ENCODE measurements at regions not wholly inside any gene's neighbourhood (a gene's known extent, or its start where the extent isn't known, plus 50 kb on each side); places are given as distances from the start of the nearest gene placed in this dataset.
"Not testable (repeated sequence)": the region's sequence is repeated elsewhere in the genome, so short reads cannot be mapped to it uniquely, and the experiment has no call there.

- no peaks in the 10 kb centered on the region for H3K79me2 ChIP-seq (ENCODE audit: low read length)
- H3K27ac ChIP-seq (ENCODE audit: low read length) = no peak overlapping the region
- H3K9me2 ChIP-seq (replicated peaks; ENCODE audit: insufficient read depth, low read length) = no peaks in the 10 kb centered on the region
- no peaks in the 10 kb centered on the region for H3K9me3 ChIP-seq (ENCODE audit: low read length)
- no peaks in the 10 kb centered on the region for H3K36me3 ChIP-seq (ENCODE audit: insufficient read depth, low read length)
- H3K9ac ChIP-seq (ENCODE audit: low read length) = no peak overlapping the region
- no peak overlapping the region for H2AFZ ChIP-seq (ENCODE audit: low read length)
- no peaks in the 10 kb centered on the region for H3K27me3 ChIP-seq (ENCODE audit: low read length)
- no peaks in the 10 kb centered on the region for H3K4me1 ChIP-seq (ENCODE audit: low read length)
- H3K4me2 ChIP-seq (ENCODE audit: low read depth, low read length, poor library complexity, severe bottlenecking) = no peak overlapping the region
- DNase-seq = no peak
- no peaks in the 10 kb centered on the region for H4K20me1 ChIP-seq (ENCODE audit: insufficient read depth, low read depth, low read length)
- no peak overlapping the region for H3K4me3 ChIP-seq (ENCODE audit: low read length)
These were observed 50.9 kb upstream of the WARS2 start for GRCh38 chr1:119191325-119191724.

- H3K27me3 ChIP-seq (ENCODE audit: low read length) = no peaks in the 10 kb centered on the region
- no peak for DNase-seq
- H2AFZ ChIP-seq (ENCODE audit: low read length) = no peak overlapping the region
- no peak overlapping the region for H3K27ac ChIP-seq (ENCODE audit: low read length)
- no peak overlapping the region for H3K9ac ChIP-seq (ENCODE audit: low read length)
- no peak overlapping the region for H3K4me3 ChIP-seq (ENCODE audit: low read length)
- peaks cover 2% of the 10 kb centered on the region; the same call in 1 of the 2 replicates for H3K9me3 ChIP-seq (ENCODE audit: low read length)
- H3K79me2 ChIP-seq (ENCODE audit: low read length) = no peaks in the 10 kb centered on the region
- no peaks in the 10 kb centered on the region for H4K20me1 ChIP-seq (ENCODE audit: insufficient read depth, low read depth, low read length)
- no peaks in the 10 kb centered on the region; the same call in 1 of the 2 replicates for H3K9me2 ChIP-seq (replicated peaks; ENCODE audit: insufficient read depth, low read length)
- H3K4me1 ChIP-seq (ENCODE audit: low read length) = peaks cover 2% of the 10 kb centered on the region; the same call in 1 of the 2 replicates
- no peaks in the 10 kb centered on the region for H3K36me3 ChIP-seq (ENCODE audit: insufficient read depth, low read length)
- H3K4me2 ChIP-seq (ENCODE audit: low read depth, low read length, poor library complexity, severe bottlenecking) = no peak overlapping the region
These were observed 63.9 kb upstream of the WARS2 start for GRCh38 chr1:119204197-119204960.

- Histone ChIP-seq H3K4me2 (ENCODE audit: low read depth, low read length, poor library complexity, severe bottlenecking) (no peak overlapping the region), H2AFZ (ENCODE audit: low read length) (no peak overlapping the region), H3K27me3 (ENCODE audit: low read length) (no peaks in the 10 kb centered on the region), H3K36me3 (ENCODE audit: insufficient read depth, low read length) (no peaks in the 10 kb centered on the region), H3K79me2 (ENCODE audit: low read length) (no peaks in the 10 kb centered on the region), H4K20me1 (ENCODE audit: insufficient read depth, low read depth, low read length) (no peaks in the 10 kb centered on the region), H3K9me2 (replicated peaks; ENCODE audit: insufficient read depth, low read length) (no peaks in the 10 kb centered on the region; the same call in 1 of the 2 replicates), H3K9ac (ENCODE audit: low read length) (no peak overlapping the region), H3K4me1 (ENCODE audit: low read length) (peaks cover 4% of the 10 kb centered on the region), H3K27ac (ENCODE audit: low read length) (no peak overlapping the region), H3K9me3 (ENCODE audit: low read length) (no peaks in the 10 kb centered on the region), H3K4me3 (ENCODE audit: low read length) (no peak overlapping the region)
- no peak for DNase-seq
These were observed 64.5 kb upstream of the WARS2 start for GRCh38 chr1:119204961-119205357.

GRCh38 chr1:119209061-119209460 is 68.6 kb upstream of the WARS2 start:
- H3K27ac ChIP-seq (ENCODE audit: low read length) = no peak overlapping the region
- no peak for DNase-seq
- H3K36me3 ChIP-seq (ENCODE audit: insufficient read depth, low read length) = no peaks in the 10 kb centered on the region
- H2AFZ ChIP-seq (ENCODE audit: low read length) = no peak overlapping the region
- H3K9ac ChIP-seq (ENCODE audit: low read length) = no peak overlapping the region
- no peak overlapping the region for H3K4me2 ChIP-seq (ENCODE audit: low read depth, low read length, poor library complexity, severe bottlenecking)
- H3K9me2 ChIP-seq (replicated peaks; ENCODE audit: insufficient read depth, low read length) = no peaks in the 10 kb centered on the region; the same call in 1 of the 2 replicates
- H3K9me3 ChIP-seq (ENCODE audit: low read length) = no peaks in the 10 kb centered on the region
- no peaks in the 10 kb centered on the region for H4K20me1 ChIP-seq (ENCODE audit: insufficient read depth, low read depth, low read length)
- H3K27me3 ChIP-seq (ENCODE audit: low read length) = no peaks in the 10 kb centered on the region
- H3K79me2 ChIP-seq (ENCODE audit: low read length) = no peaks in the 10 kb centered on the region
- no peak overlapping the region for H3K4me3 ChIP-seq (ENCODE audit: low read length)
- peaks cover 5% of the 10 kb centered on the region for H3K4me1 ChIP-seq (ENCODE audit: low read length)

- H3K4me3 ChIP-seq (ENCODE audit: low read length) = no peak overlapping the region
- no peak overlapping the region for H3K27ac ChIP-seq (ENCODE audit: low read length)
- no peaks in the 10 kb centered on the region; the same call in 1 of the 2 replicates for H3K9me2 ChIP-seq (replicated peaks; ENCODE audit: insufficient read depth, low read length)
- no peak overlapping the region for H2AFZ ChIP-seq (ENCODE audit: low read length)
- no peaks in the 10 kb centered on the region for H3K36me3 ChIP-seq (ENCODE audit: insufficient read depth, low read length)
- H3K9me3 ChIP-seq (ENCODE audit: low read length) = no peaks in the 10 kb centered on the region
- no peak overlapping the region for H3K4me2 ChIP-seq (ENCODE audit: low read depth, low read length, poor library complexity, severe bottlenecking)
- DNase-seq = no peak
- no peaks in the 10 kb centered on the region for H4K20me1 ChIP-seq (ENCODE audit: insufficient read depth, low read depth, low read length)
- H3K4me1 ChIP-seq (ENCODE audit: low read length) = peaks cover 3% of the 10 kb centered on the region; the same call in 1 of the 2 replicates
- H3K27me3 ChIP-seq (ENCODE audit: low read length) = no peaks in the 10 kb centered on the region
- no peaks in the 10 kb centered on the region for H3K79me2 ChIP-seq (ENCODE audit: low read length)
- no peak overlapping the region for H3K9ac ChIP-seq (ENCODE audit: low read length)
These were observed 69.3 kb upstream of the WARS2 start for GRCh38 chr1:119209596-119210295.

- H3K79me2 ChIP-seq (ENCODE audit: low read length) = no peaks in the 10 kb centered on the region
- no peak overlapping the region for H3K27ac ChIP-seq (ENCODE audit: low read length)
- peaks cover 3% of the 10 kb centered on the region; the same call in 1 of the 2 replicates for H3K4me1 ChIP-seq (ENCODE audit: low read length)
- H3K27me3 ChIP-seq (ENCODE audit: low read length) = no peaks in the 10 kb centered on the region
- no peaks in the 10 kb centered on the region for H3K9me3 ChIP-seq (ENCODE audit: low read length)
- H3K4me2 ChIP-seq (ENCODE audit: low read depth, low read length, poor library complexity, severe bottlenecking) = no peak overlapping the region
- H3K4me3 ChIP-seq (ENCODE audit: low read length) = no peak overlapping the region
- no peaks in the 10 kb centered on the region for H4K20me1 ChIP-seq (ENCODE audit: insufficient read depth, low read depth, low read length)
- H3K36me3 ChIP-seq (ENCODE audit: insufficient read depth, low read length) = no peaks in the 10 kb centered on the region
- H3K9me2 ChIP-seq (replicated peaks; ENCODE audit: insufficient read depth, low read length) = no peaks in the 10 kb centered on the region; the same call in 1 of the 2 replicates
- H2AFZ ChIP-seq (ENCODE audit: low read length) = no peak overlapping the region
- H3K9ac ChIP-seq (ENCODE audit: low read length) = no peak overlapping the region
- DNase-seq = no peak
These were observed 69.8 kb upstream of the WARS2 start for GRCh38 chr1:119210296-119210649.

- H2AFZ ChIP-seq (ENCODE audit: low read length); DNase-seq; H4K20me1 ChIP-seq (ENCODE audit: insufficient read depth, low read depth, low read length); H3K9ac ChIP-seq (ENCODE audit: low read length); H3K9me3 ChIP-seq (ENCODE audit: low read length); H3K4me2 ChIP-seq (ENCODE audit: low read depth, low read length, poor library complexity, severe bottlenecking); H3K27me3 ChIP-seq (ENCODE audit: low read length); H3K4me1 ChIP-seq (ENCODE audit: low read length); H3K9me2 ChIP-seq (replicated peaks; ENCODE audit: insufficient read depth, low read length); H3K4me3 ChIP-seq (ENCODE audit: low read length); H3K79me2 ChIP-seq (ENCODE audit: low read length); H3K27ac ChIP-seq (ENCODE audit: low read length); H3K36me3 ChIP-seq (ENCODE audit: insufficient read depth, low read length): not testable (repeated sequence)
These were observed 72.8 kb upstream of the WARS2 start for GRCh38 chr1:119213213-119213612.

- H3K79me2 ChIP-seq (ENCODE audit: low read length); H2AFZ ChIP-seq (ENCODE audit: low read length); H3K9ac ChIP-seq (ENCODE audit: low read length); DNase-seq; H3K27ac ChIP-seq (ENCODE audit: low read length); H3K4me2 ChIP-seq (ENCODE audit: low read depth, low read length, poor library complexity, severe bottlenecking); H3K4me3 ChIP-seq (ENCODE audit: low read length); H3K9me2 ChIP-seq (replicated peaks; ENCODE audit: insufficient read depth, low read length); H3K27me3 ChIP-seq (ENCODE audit: low read length); H3K36me3 ChIP-seq (ENCODE audit: insufficient read depth, low read length); H4K20me1 ChIP-seq (ENCODE audit: insufficient read depth, low read depth, low read length); H3K9me3 ChIP-seq (ENCODE audit: low read length); H3K4me1 ChIP-seq (ENCODE audit: low read length): not testable (repeated sequence)
These were observed 74.5 kb upstream of the WARS2 start for GRCh38 chr1:119214961-119215360.

Measured in Karpas-422 (cell line).